NOMO-1 (cell line): ENCODE measurements at regions not wholly inside any gene's neighbourhood (a gene's known extent, or its start where the extent isn't known, plus 50 kb on each side); places are given as distances from the start of the nearest gene placed in this dataset.
"Not testable (repeated sequence)": the region's sequence is repeated elsewhere in the genome, so short reads cannot be mapped to it uniquely, and the experiment has no call there.

ENCODE experiments used
- DNase-seq, 2 experiments: peaks; one replicate each; lab custom pipeline; 2025; ENCODE audit not compliant: unreplicated experiment in 2 of 2; lab: John Stamatoyannopoulos, UW

- DNase-seq, result no peak
These were observed 673.9 kb upstream of the ACVR2A start for GRCh38 chr2:147170932-147171331.

- no peak for DNase-seq
These were observed 679.0 kb upstream of the ACVR2A start for GRCh38 chr2:147165697-147166382.

GRCh38 chr2:147164563-147164962 is 680.3 kb upstream of the ACVR2A start:
- DNase-seq, result no peak

- no peak for DNase-seq
These were observed 683.1 kb upstream of the ACVR2A start for GRCh38 chr2:147161746-147162145.

GRCh38 chr2:147156970-147157369 is 687.9 kb upstream of the ACVR2A start:
- no peak for DNase-seq

GRCh38 chr2:147150241-147150635 is 694.6 kb upstream of the ACVR2A start:
- no peak for DNase-seq

- no peak for DNase-seq
These were observed 695.1 kb upstream of the ACVR2A start for GRCh38 chr2:147149575-147150240.

GRCh38 chr2:147147802-147148201 is 697.0 kb upstream of the ACVR2A start:
- no peak for DNase-seq

- no peak for DNase-seq
These were observed 702.9 kb upstream of the ACVR2A start for GRCh38 chr2:147141930-147142329.

GRCh38 chr2:147139732-147140131 is 705.1 kb upstream of the ACVR2A start:
- not testable (repeated sequence) for DNase-seq

GRCh38 chr2:147137711-147138110 is 707.1 kb upstream of the ACVR2A start:
- no peak for DNase-seq

- DNase-seq, result no peak
These were observed 709.5 kb upstream of the ACVR2A start for GRCh38 chr2:147135376-147135775.

GRCh38 chr2:147133286-147133908 is 711.4 kb upstream of the ACVR2A start:
- no peak for DNase-seq

GRCh38 chr2:147125145-147125544 is 719.7 kb upstream of the ACVR2A start:
- no peak for DNase-seq

GRCh38 chr2:147122944-147123343 is 721.9 kb upstream of the ACVR2A start:
- DNase-seq, result no peak

GRCh38 chr2:147110962-147111361 is 733.9 kb upstream of the ACVR2A start:
- DNase-seq, result no peak

GRCh38 chr2:147110317-147110716 is 734.5 kb upstream of the ACVR2A start:
- no peak for DNase-seq

- DNase-seq, result no peak
These were observed 735.5 kb upstream of the ACVR2A start for GRCh38 chr2:147109291-147109690.

GRCh38 chr2:147108548-147108947 is 736.3 kb upstream of the ACVR2A start:
- no peak for DNase-seq

- DNase-seq, result no peak
These were observed 742.7 kb upstream of the ACVR2A start for GRCh38 chr2:147101941-147102790.

GRCh38 chr2:147100406-147101035 is 744.3 kb upstream of the ACVR2A start:
- DNase-seq, result no peak
